ENCODE measurements at regions not wholly inside any gene's neighbourhood (a gene's known extent, or its start where the extent isn't known, plus 50 kb on each side); places are given as distances from the start of the nearest gene placed in this dataset.

- TF ChIP-seq, protein P1, sequence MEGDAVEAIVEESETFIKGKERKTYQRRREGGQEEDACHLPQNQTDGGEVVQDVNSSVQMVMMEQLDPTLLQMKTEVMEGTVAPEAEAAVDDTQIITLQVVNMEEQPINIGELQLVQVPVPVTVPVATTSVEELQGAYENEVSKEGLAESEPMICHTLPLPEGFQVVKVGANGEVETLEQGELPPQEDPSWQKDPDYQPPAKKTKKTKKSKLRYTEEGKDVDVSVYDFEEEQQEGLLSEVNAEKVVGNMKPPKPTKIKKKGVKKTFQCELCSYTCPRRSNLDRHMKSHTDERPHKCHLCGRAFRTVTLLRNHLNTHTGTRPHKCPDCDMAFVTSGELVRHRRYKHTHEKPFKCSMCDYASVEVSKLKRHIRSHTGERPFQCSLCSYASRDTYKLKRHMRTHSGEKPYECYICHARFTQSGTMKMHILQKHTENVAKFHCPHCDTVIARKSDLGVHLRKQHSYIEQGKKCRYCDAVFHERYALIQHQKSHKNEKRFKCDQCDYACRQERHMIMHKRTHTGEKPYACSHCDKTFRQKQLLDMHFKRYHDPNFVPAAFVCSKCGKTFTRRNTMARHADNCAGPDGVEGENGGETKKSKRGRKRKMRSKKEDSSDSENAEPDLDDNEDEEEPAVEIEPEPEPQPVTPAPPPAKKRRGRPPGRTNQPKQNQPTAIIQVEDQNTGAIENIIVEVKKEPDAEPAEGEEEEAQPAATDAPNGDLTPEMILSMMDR (IDR thresholded peaks at IDR 0.05; ENCODE audit: borderline replicate concordance, insufficient read depth, low read depth, low read length): no peak
- H3K4me3 ChIP-seq (ENCODE audit: low read depth, low read length): no peak overlapping the region
Observed at GRCh38 chr3:72380711-72381493, 467.3 kb downstream of the SHQ1 start.

DNA sequence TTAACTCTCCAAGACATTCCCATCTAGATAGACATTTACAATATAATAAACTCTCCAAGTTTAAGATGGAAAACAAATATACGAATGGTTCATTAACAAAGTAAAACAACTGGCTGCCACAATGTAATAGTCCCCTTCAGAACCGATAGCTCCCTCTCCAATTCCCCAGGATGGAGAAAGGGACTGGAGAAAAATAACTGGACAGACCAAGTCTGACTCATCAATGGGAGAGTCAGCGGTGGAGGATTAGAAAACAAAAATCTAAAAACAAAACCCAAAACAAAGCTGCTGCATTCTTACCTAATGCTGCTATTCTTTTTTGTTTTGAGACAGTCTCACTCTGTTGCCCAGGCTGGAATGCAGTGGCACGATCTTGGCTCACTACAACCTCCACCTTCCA, 468.1 kb downstream of the SHQ1 start:
- TF ChIP-seq, protein P1 (IDR thresholded peaks at IDR 0.05; ENCODE audit: borderline replicate concordance, insufficient read depth, low read depth, low read length): no peak
- H3K4me3 ChIP-seq (ENCODE audit: low read depth, low read length): no peak overlapping the region

- TF ChIP-seq, protein P1 (IDR thresholded peaks at IDR 0.05; ENCODE audit: borderline replicate concordance, insufficient read depth, low read depth, low read length): no peak
- H3K4me3 ChIP-seq (ENCODE audit: low read depth, low read length): no peak overlapping the region
Observed at GRCh38 chr3:72379500-72380187, 468.6 kb downstream of the SHQ1 start.

DNA sequence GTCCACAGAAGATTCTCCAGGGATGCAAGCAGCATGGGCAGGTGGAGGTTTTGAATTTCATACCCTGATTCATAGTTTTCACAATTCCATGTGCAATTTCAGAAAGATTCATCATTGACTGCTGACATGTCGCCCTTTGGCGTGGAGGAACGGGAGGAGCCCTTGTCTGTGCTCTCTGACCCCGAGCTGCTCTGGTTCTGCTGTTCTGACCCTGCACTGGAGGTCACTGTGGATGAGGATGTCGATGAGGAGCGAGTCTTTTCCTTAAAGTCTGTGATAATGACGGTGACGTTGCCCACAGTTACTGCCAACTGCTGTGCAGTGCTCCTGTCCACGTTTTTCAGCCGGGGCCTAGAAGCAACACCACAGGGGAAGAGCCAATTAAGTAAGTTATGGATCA, 470.0 kb downstream of the SHQ1 start:
- TF ChIP-seq, protein P1 (IDR thresholded peaks at IDR 0.05; ENCODE audit: borderline replicate concordance, insufficient read depth, low read depth, low read length): no peak
- no peak overlapping the region for H3K4me3 ChIP-seq (ENCODE audit: low read depth, low read length)

- H3K4me3 ChIP-seq (ENCODE audit: low read depth, low read length): no peak overlapping the region
- TF ChIP-seq, protein P1 (IDR thresholded peaks at IDR 0.05; ENCODE audit: borderline replicate concordance, insufficient read depth, low read depth, low read length): no peak
Observed at GRCh38 chr3:72376956-72377710, 471.1 kb downstream of the SHQ1 start.

- TF ChIP-seq, protein P1 (IDR thresholded peaks at IDR 0.05; ENCODE audit: borderline replicate concordance, insufficient read depth, low read depth, low read length): no peak
- no peak overlapping the region for H3K4me3 ChIP-seq (ENCODE audit: low read depth, low read length)
Observed at GRCh38 chr3:72375237-72376076, 472.8 kb downstream of the SHQ1 start.

Measured in GM12875 (cell line).